Glutamatergic neuron (in vitro differentiated cells): ENCODE measurements at regions not wholly inside any gene's neighbourhood (a gene's known extent, or its start where the extent isn't known, plus 50 kb on each side); places are given as distances from the start of the nearest gene placed in this dataset.

Experiments used
- DNase-seq: peaks from one replicate; pipeline ENCODE4 v3.0.0; 2022
- H3K27ac Mint-ChIP-seq: one replicate; pipeline ENCODE4 v1.8.0; 2020; ENCODE audit warnings: mild to moderate bottlenecking, mixed read lengths, inconsistent platforms; ENCODE audit not compliant: unreplicated experiment
- H3K27me3 Mint-ChIP-seq: one replicate; pipeline ENCODE4 v1.8.0; 2020; ENCODE audit warnings: mild to moderate bottlenecking, moderate library complexity, mixed read lengths, inconsistent platforms; ENCODE audit not compliant: unreplicated experiment
- H3K36me3 Mint-ChIP-seq: one replicate; pipeline ENCODE4 v1.8.0; 2020; ENCODE audit warnings: mild to moderate bottlenecking, mixed read lengths, inconsistent platforms; ENCODE audit not compliant: unreplicated experiment
- H3K4me1 Mint-ChIP-seq: one replicate; pipeline ENCODE4 v1.8.0; 2020; ENCODE audit warnings: mild to moderate bottlenecking, low read depth, mixed read lengths, inconsistent platforms; ENCODE audit not compliant: unreplicated experiment
- H3K4me3 Mint-ChIP-seq: one replicate; pipeline ENCODE4 v1.8.0; 2020; ENCODE audit warnings: mild to moderate bottlenecking, mixed read lengths, inconsistent platforms; ENCODE audit not compliant: unreplicated experiment
- H3K9me3 Mint-ChIP-seq: one replicate; pipeline ENCODE4 v1.8.0; 2020; ENCODE audit warnings: mild to moderate bottlenecking, moderate library complexity, mixed read lengths, inconsistent platforms; ENCODE audit not compliant: unreplicated experiment
- TF ChIP-seq, protein P1 (sequence below): fragments of 200-600 bp; sonication (generic); IDR thresholded peaks from one replicate; pipeline ENCODE4 v1.5.0; 2021; ENCODE audit not compliant: partially characterized antibody, unreplicated experiment

DNA sequence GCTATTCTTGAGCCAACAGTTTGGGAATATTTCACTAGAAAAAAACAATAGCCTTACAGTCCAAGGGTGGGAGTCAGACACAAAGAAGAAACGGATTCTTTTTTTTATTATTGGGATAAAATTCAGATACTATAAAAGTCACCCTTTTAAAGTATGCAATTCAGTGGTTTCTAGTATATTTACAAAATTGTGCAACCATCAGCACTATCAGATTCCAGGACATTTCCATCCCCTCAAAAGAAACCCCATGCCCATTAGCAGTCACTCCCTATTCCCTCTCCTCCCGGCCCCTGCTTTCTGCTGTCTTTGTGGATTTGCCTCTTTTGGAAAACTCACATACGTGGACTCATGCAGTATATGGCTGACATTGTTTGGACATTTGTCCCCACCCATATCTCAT lies 134.4 kb downstream of the C16orf95 start:
- TF ChIP-seq, protein P1, sequence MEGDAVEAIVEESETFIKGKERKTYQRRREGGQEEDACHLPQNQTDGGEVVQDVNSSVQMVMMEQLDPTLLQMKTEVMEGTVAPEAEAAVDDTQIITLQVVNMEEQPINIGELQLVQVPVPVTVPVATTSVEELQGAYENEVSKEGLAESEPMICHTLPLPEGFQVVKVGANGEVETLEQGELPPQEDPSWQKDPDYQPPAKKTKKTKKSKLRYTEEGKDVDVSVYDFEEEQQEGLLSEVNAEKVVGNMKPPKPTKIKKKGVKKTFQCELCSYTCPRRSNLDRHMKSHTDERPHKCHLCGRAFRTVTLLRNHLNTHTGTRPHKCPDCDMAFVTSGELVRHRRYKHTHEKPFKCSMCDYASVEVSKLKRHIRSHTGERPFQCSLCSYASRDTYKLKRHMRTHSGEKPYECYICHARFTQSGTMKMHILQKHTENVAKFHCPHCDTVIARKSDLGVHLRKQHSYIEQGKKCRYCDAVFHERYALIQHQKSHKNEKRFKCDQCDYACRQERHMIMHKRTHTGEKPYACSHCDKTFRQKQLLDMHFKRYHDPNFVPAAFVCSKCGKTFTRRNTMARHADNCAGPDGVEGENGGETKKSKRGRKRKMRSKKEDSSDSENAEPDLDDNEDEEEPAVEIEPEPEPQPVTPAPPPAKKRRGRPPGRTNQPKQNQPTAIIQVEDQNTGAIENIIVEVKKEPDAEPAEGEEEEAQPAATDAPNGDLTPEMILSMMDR: no peak
- Mint-ChIP-seq H3K4me3 (no peak overlapping the region), H3K27ac (no peak overlapping the region), H3K4me1 (peaks cover 4% of the 10 kb centered on the region), H3K36me3 (no peaks in the 10 kb centered on the region), H3K27me3 (peaks cover 3% of the 10 kb centered on the region), H3K9me3 (peaks cover 7% of the 10 kb centered on the region)
- no peak for DNase-seq

DNA sequence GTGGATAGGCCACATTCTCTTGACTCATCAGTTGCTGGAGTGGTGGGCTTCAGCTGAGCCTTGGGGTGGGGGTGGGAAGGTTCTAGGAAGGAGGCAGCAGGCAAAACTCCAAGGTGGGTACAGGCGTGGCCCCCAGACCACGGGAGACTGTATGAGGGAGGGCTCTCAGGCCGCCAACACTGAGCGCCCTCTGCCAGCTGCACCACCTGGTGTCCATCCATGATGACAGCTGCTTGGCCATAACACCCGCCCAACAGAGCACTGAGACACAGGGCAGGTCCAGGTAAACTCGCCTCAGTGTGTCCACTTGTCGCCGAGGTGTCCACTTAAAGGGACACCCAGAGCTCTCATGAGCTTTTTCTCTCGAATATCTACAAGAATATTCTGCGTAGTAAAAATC lies 133.5 kb downstream of the C16orf95 start:
- TF ChIP-seq, protein P1: no peak
- Mint-ChIP-seq H3K4me3 (no peak overlapping the region), H3K27me3 (peaks cover 4% of the 10 kb centered on the region), H3K27ac (no peak overlapping the region), H3K9me3 (peaks cover 5% of the 10 kb centered on the region), H3K4me1 (no peaks in the 10 kb centered on the region), H3K36me3 (no peaks in the 10 kb centered on the region)
- no peak for DNase-seq

DNA sequence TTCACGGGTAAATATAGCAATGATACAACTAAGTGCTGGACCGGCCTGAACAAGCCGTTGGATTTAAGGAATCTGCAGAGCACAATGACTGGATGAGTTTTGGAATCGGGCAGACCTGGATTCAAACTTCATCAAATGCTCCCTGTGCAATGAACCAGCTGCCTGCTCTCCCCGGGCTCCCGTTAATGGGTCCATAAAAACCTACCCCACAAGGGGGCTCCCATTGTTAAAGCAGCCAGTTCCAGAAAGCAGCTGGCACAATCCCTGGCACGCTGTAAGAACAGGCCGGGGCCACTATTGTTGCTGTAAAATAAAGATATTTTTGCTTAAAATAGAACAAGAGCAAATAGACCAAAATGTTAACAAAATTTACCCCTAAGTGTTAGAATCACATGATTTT lies 131.9 kb downstream of the C16orf95 start:
- Mint-ChIP-seq H3K27ac (no peak overlapping the region), H3K4me3 (no peak overlapping the region), H3K9me3 (peaks cover 3% of the 10 kb centered on the region), H3K4me1 (no peaks in the 10 kb centered on the region), H3K36me3 (no peaks in the 10 kb centered on the region), H3K27me3 (peaks cover 4% of the 10 kb centered on the region)
- TF ChIP-seq, protein P1: no peak
- DNase-seq: no peak

DNA sequence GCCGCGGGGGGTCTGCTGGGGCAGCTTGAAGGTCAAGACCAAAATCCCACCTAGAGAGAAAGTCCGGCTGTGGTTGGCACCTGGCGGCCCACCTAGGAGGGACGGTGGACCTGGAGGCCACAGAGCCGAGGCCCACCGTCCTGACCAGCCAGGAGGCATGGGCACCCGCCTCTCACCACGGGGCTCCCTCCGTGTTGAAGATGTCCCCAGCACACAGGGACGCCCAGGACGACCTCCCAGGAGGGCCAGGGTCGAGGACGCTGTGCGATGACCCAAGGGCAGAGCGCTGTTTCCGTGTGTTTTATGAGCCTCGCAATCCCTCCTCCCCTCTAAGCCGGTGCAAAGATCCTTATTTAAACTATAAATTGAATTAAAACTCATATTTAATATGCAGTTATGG lies 131.2 kb downstream of the C16orf95 start:
- Mint-ChIP-seq H3K36me3 (no peaks in the 10 kb centered on the region), H3K27me3 (peaks cover 4% of the 10 kb centered on the region), H3K4me3 (no peak overlapping the region), H3K27ac (no peak overlapping the region), H3K9me3 (peaks cover 2% of the 10 kb centered on the region), H3K4me1 (no peaks in the 10 kb centered on the region)
- TF ChIP-seq, protein P1: no peak
- DNase-seq: no peak

DNA sequence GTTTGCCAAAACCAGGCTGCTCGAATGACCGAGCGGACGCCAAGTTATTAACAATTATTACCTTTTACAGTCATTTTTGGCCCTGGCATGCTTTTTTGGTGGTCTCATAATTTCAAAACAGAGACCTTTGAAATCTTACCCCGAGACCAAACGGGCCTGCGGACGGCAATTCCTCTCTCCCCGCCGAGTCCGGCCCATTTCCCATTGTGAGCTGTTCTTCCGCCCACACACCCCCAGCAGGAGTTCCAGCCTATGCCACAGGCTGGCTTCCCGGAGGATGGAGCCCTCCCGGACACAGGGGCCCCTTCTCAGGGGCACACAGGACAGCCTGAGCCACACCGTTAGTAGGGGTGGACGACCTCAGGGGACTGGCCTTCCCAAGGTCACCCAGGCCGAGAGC lies 130.7 kb downstream of the C16orf95 start:
- TF ChIP-seq, protein P1: no peak
- no peak overlapping the region for H3K4me3 Mint-ChIP-seq
- no peak overlapping the region for H3K27ac Mint-ChIP-seq
- no peaks in the 10 kb centered on the region for H3K4me1 Mint-ChIP-seq
- no peak for DNase-seq
- H3K27me3 Mint-ChIP-seq: peaks cover 4% of the 10 kb centered on the region
- peaks cover 2% of the 10 kb centered on the region for H3K9me3 Mint-ChIP-seq
- no peaks in the 10 kb centered on the region for H3K36me3 Mint-ChIP-seq
